ENCODE measurements at regions not wholly inside any gene's neighbourhood (a gene's known extent, or its start where the extent isn't known, plus 50 kb on each side); places are given as distances from the start of the nearest gene placed in this dataset.

GRCh38 chr1:30611741-30612309, 111.6 kb downstream of the MATN1 start:
- in situ Hi-C loops (cut with HindIII; ENCODE audit: low sequenced_read_pairs): no loop called here

- in situ Hi-C loops (cut with HindIII; ENCODE audit: low sequenced_read_pairs): no loop called here
Measured at GRCh38 chr1:30610917-30611316, 112.5 kb downstream of the MATN1 start.

- in situ Hi-C loops (cut with HindIII; ENCODE audit: low sequenced_read_pairs): no loop called here
Measured at GRCh38 chr1:30609999-30610345, 113.4 kb downstream of the MATN1 start.

- in situ Hi-C loops (cut with HindIII; ENCODE audit: low sequenced_read_pairs): no loop called here
Measured at GRCh38 chr1:30609336-30609998, 113.9 kb downstream of the MATN1 start.

GRCh38 chr1:30607723-30608122, 115.7 kb downstream of the MATN1 start:
- in situ Hi-C loops (cut with HindIII; ENCODE audit: low sequenced_read_pairs): no loop called here

GRCh38 chr1:30606166-30606565, 117.2 kb downstream of the MATN1 start:
- in situ Hi-C loops (cut with HindIII; ENCODE audit: low sequenced_read_pairs): no loop called here

- in situ Hi-C loops (cut with HindIII; ENCODE audit: low sequenced_read_pairs): no loop called here
Measured at GRCh38 chr1:30605441-30605920, 117.9 kb downstream of the MATN1 start.

- in situ Hi-C loops (cut with HindIII; ENCODE audit: low sequenced_read_pairs): no loop called here
Measured at GRCh38 chr1:30604801-30605440, 118.5 kb downstream of the MATN1 start.

GRCh38 chr1:30603081-30603858, 120.1 kb downstream of the MATN1 start:
- in situ Hi-C loops (cut with HindIII; ENCODE audit: low sequenced_read_pairs): no loop called here

GRCh38 chr1:30601316-30602085, 121.9 kb downstream of the MATN1 start:
- in situ Hi-C loops (cut with HindIII; ENCODE audit: low sequenced_read_pairs): no loop called here

GRCh38 chr1:30600706-30601105, 122.7 kb downstream of the MATN1 start:
- in situ Hi-C loops (cut with HindIII; ENCODE audit: low sequenced_read_pairs): no loop called here

- in situ Hi-C loops (cut with HindIII; ENCODE audit: low sequenced_read_pairs): no loop called here
Measured at GRCh38 chr1:30600258-30600657, 123.1 kb downstream of the MATN1 start.

GRCh38 chr1:30599721-30600120, 123.7 kb downstream of the MATN1 start:
- in situ Hi-C loops (cut with HindIII; ENCODE audit: low sequenced_read_pairs): no loop called here

- in situ Hi-C loops (cut with HindIII; ENCODE audit: low sequenced_read_pairs): no loop called here
Measured at GRCh38 chr1:30598571-30599114, 124.7 kb downstream of the MATN1 start.

- in situ Hi-C loops (cut with HindIII; ENCODE audit: low sequenced_read_pairs): no loop called here
Measured at GRCh38 chr1:30597711-30598110, 125.7 kb downstream of the MATN1 start.

- in situ Hi-C loops (cut with HindIII; ENCODE audit: low sequenced_read_pairs): no loop called here
Measured at GRCh38 chr1:30596891-30597290, 126.5 kb downstream of the MATN1 start.

- in situ Hi-C loops (cut with HindIII; ENCODE audit: low sequenced_read_pairs): no loop called here
Measured at GRCh38 chr1:30596470-30596869, 126.9 kb downstream of the MATN1 start.

GRCh38 chr1:30589083-30589482, 134.3 kb downstream of the MATN1 start:
- in situ Hi-C loops (cut with HindIII; ENCODE audit: low sequenced_read_pairs): no loop called here

- in situ Hi-C loops (cut with HindIII; ENCODE audit: low sequenced_read_pairs): no loop called here
Measured at GRCh38 chr1:30588311-30589073, 134.9 kb downstream of the MATN1 start.

GRCh38 chr1:30586671-30587070, 136.7 kb downstream of the MATN1 start:
- in situ Hi-C loops (cut with HindIII; ENCODE audit: low sequenced_read_pairs): no loop called here
